Neural cell (in vitro differentiated cells): ENCODE measurements at regions not wholly inside any gene's neighbourhood (a gene's known extent, or its start where the extent isn't known, plus 50 kb on each side); places are given as distances from the start of the nearest gene placed in this dataset.

Experiments
- CTCF ChIP-seq: fragments of 450-650 bp; IDR thresholded peaks from 2 replicates; pipeline ENCODE4 v1.5.1; 2014; ENCODE audit warnings: antibody characterized with exemption, mild to moderate bottlenecking, moderate library complexity; ENCODE audit not compliant: poor library complexity, severe bottlenecking
- EP300 ChIP-seq: fragments of 450-650 bp; conservative IDR thresholded peaks from 2 replicates; pipeline ENCODE4 v1.6.1; 2014; ENCODE audit warnings: antibody characterized with exemption, mild to moderate bottlenecking, moderate library complexity; ENCODE audit not compliant: poor library complexity, severe bottlenecking
- EZH2 ChIP-seq: fragments of 200-600, 300-800 bp; shearing (Covaris generic), sonication (generic); IDR thresholded peaks from 2 replicates; pipeline ENCODE4 v1.6.1; 2014; ENCODE audit warnings: antibody characterized with exemption, low read length, borderline replicate concordance, mild to moderate bottlenecking; ENCODE audit not compliant: insufficient read depth, poor library complexity, severe bottlenecking
- TF ChIP-seq, protein P1 (sequence below): IDR thresholded peaks from 2 replicates; pipeline ENCODE4 v1.6.1; 2012; ENCODE audit warnings: borderline replicate concordance

DNA sequence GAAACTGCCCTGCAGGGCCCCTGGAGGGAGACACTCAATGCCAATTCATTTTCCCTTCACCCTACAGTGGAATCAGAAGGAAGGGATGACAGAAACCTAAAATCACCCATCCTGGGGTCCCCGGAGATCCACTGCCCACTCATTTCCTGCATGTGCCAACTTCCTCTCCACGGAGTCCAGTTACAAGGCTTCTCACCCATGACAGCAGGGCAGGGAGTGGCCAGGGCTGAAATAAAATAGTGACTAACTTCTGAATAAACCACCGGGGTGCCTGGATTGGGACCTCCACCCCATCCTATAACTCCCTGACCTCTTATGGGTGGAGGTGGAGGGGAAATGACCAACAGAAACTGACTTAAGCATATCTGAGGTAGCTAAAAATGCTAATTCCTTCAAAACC lies 362.3 kb downstream of the MAFB start:
- TF ChIP-seq, protein P1, sequence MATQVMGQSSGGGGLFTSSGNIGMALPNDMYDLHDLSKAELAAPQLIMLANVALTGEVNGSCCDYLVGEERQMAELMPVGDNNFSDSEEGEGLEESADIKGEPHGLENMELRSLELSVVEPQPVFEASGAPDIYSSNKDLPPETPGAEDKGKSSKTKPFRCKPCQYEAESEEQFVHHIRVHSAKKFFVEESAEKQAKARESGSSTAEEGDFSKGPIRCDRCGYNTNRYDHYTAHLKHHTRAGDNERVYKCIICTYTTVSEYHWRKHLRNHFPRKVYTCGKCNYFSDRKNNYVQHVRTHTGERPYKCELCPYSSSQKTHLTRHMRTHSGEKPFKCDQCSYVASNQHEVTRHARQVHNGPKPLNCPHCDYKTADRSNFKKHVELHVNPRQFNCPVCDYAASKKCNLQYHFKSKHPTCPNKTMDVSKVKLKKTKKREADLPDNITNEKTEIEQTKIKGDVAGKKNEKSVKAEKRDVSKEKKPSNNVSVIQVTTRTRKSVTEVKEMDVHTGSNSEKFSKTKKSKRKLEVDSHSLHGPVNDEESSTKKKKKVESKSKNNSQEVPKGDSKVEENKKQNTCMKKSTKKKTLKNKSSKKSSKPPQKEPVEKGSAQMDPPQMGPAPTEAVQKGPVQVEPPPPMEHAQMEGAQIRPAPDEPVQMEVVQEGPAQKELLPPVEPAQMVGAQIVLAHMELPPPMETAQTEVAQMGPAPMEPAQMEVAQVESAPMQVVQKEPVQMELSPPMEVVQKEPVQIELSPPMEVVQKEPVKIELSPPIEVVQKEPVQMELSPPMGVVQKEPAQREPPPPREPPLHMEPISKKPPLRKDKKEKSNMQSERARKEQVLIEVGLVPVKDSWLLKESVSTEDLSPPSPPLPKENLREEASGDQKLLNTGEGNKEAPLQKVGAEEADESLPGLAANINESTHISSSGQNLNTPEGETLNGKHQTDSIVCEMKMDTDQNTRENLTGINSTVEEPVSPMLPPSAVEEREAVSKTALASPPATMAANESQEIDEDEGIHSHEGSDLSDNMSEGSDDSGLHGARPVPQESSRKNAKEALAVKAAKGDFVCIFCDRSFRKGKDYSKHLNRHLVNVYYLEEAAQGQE, result no peak
- TF ChIP-seq EZH2, result no peak
- TF ChIP-seq CTCF, result no peak
- no peak for TF ChIP-seq EP300
